ENCODE measurements at regions not wholly inside any gene's neighbourhood (a gene's known extent, or its start where the extent isn't known, plus 50 kb on each side); places are given as distances from the start of the nearest gene placed in this dataset.

GRCh38 chr5:18805376-18805775 is 1171.1 kb downstream of the TAF11L14 start:
- no peak for TF ChIP-seq CTCF (IDR thresholded peaks at IDR 0.05)
- DNase-seq (ENCODE audit: low spot score) (no peak), ATAC-seq (ENCODE audit: low FRiP score) (no peak)

- DNase-seq (ENCODE audit: low spot score) = no peak
- no peak for TF ChIP-seq CTCF (IDR thresholded peaks at IDR 0.05)
- ATAC-seq (ENCODE audit: low FRiP score) = no peak
Measured at GRCh38 chr5:18807256-18808149, 1173.2 kb downstream of the TAF11L14 start.

- TF ChIP-seq CTCF (IDR thresholded peaks at IDR 0.05) = no peak
- no peak for DNase-seq (ENCODE audit: low spot score)
- no peak for ATAC-seq (ENCODE audit: low FRiP score)
Measured at GRCh38 chr5:18811661-18812060, 1176.3 kb downstream of the CDH18 start.

- TF ChIP-seq CTCF (IDR thresholded peaks at IDR 0.05) = no peak
- no peak for ATAC-seq (ENCODE audit: low FRiP score)
- DNase-seq (ENCODE audit: low spot score) = no peak
Measured at GRCh38 chr5:18828351-18828750, 1159.6 kb downstream of the CDH18 start.

- DNase-seq (ENCODE audit: low spot score) (no peak), ATAC-seq (ENCODE audit: low FRiP score) (no peak)
- no peak for TF ChIP-seq CTCF (IDR thresholded peaks at IDR 0.05)
Measured at GRCh38 chr5:18829539-18829938, 1158.5 kb downstream of the CDH18 start.

GRCh38 chr5:18850216-18850615 is 1137.8 kb downstream of the CDH18 start:
- TF ChIP-seq CTCF (IDR thresholded peaks at IDR 0.05) = no peak
- no peak for ATAC-seq (ENCODE audit: low FRiP score)
- DNase-seq (ENCODE audit: low spot score) = no peak

GRCh38 chr5:18872978-18873377 is 1115.0 kb downstream of the CDH18 start:
- TF ChIP-seq CTCF (IDR thresholded peaks at IDR 0.05) = no peak
- DNase-seq (ENCODE audit: low spot score) (no peak), ATAC-seq (ENCODE audit: low FRiP score) (no peak)

Data from omental fat pad (tissue), 3 donors.